Adrenal gland (tissue), 9 donors: ENCODE measurements at regions not wholly inside any gene's neighbourhood (a gene's known extent, or its start where the extent isn't known, plus 50 kb on each side); places are given as distances from the start of the nearest gene placed in this dataset.
"Not testable (repeated sequence)": the region's sequence is repeated elsewhere in the genome, so short reads cannot be mapped to it uniquely, and the experiment has no call there.

Source experiments
- DNase-seq, 7 donors: peaks; one replicate each; pipeline ENCODE4 v3.0.0-alpha.2; 2019 to 2020
- H3K27ac ChIP-seq, 5 donors: fragments of 200-600 bp; sonication (generic) in 4 of 5; 1 replicate in 3 of 5; 2 replicates in 2 of 5; pipeline versions ENCODE4 v1.5.1 to v1.8.0; 2016 to 2020; ENCODE audit warnings: mild to moderate bottlenecking in 1 of 5
- H3K27me3 ChIP-seq: fragments of 200-600 bp; 2 replicates; pipeline ENCODE4 v1.8.0; 2021
- H3K36me3 ChIP-seq, 2 donors: fragments of 200-600 bp; replicated peaks in 1 of 2; 1 replicate in 1 of 2; 2 replicates in 1 of 2; pipeline versions ENCODE4 v1.5.1 to v1.8.0; 2018 to 2022
- H3K4me1 ChIP-seq, 2 donors: fragments of 200-600 bp; replicated peaks in 1 of 2; 1 replicate in 1 of 2; 2 replicates in 1 of 2; pipeline versions ENCODE4 v1.5.1 to v1.8.0; 2018 to 2021
- H3K4me3 ChIP-seq, 4 donors: fragments of 200-600 bp; sonication (generic) in 3 of 4; one replicate each; pipeline ENCODE4 v1.5.1; 2016 to 2018
- H3K9me3 ChIP-seq, 3 donors: fragments of 200-600 bp; sonication (generic) in 1 of 3; replicated peaks in 1 of 3; 1 replicate in 2 of 3; 2 replicates in 1 of 3; pipeline versions ENCODE4 v1.5.1 to v1.8.0; 2016 to 2021
- POLR2A ChIP-seq, 2 donors: fragments of 450-650 bp; IDR thresholded peaks; one replicate each; pipeline ENCODE4 v1.6.1; 2017; ENCODE audit warnings: antibody characterized with exemption in 2 of 2, mild to moderate bottlenecking in 2 of 2, moderate library complexity in 1 of 2
- WGBS, 4 donors: extraction: QIAGEN DNeasy Blood & Tissue Kit in 2 of 4; methylation state at CpG; one replicate each; pipeline versions ENCODE4 v1.1.5 to v1.1.7; 2013 to 2017; 5-methylcytosine and 5-hydroxymethylcytosine counted together
- intact Hi-C, 2 donors: fragments of 100-400 bp; cut with DNase I; formaldehyde crosslinking; loops; one replicate each; pipeline versions ENCODE4 v1.14.1 to v1.15.0; 2022 to 2023
- TF ChIP-seq, protein P1 (sequence below), 6 experiments: fragments of 450-650 bp in 4 of 6; fragments of 200-600 bp in 2 of 6; sonication (generic) in 1 of 6; IDR thresholded peaks; 1 replicate in 5 of 6; 2 replicates in 1 of 6; pipeline versions ENCODE4 v1.5.1 to v1.8.0; 2016 to 2021; ENCODE audit warnings: antibody characterized with exemption in 6 of 6, mild to moderate bottlenecking in 2 of 6, moderate library complexity in 1 of 6
- donor health status: healthy with polysubstance abuse.
- donor health status: Bipolar disorder and iron deficiency.
- donor health status: DM: yes; HTN: yes; CAD: no.
- donor health status: DM: no; HTN: no; CAD: no.
- donor health status: DM: no; HTN: no; CAD: no.

DNA sequence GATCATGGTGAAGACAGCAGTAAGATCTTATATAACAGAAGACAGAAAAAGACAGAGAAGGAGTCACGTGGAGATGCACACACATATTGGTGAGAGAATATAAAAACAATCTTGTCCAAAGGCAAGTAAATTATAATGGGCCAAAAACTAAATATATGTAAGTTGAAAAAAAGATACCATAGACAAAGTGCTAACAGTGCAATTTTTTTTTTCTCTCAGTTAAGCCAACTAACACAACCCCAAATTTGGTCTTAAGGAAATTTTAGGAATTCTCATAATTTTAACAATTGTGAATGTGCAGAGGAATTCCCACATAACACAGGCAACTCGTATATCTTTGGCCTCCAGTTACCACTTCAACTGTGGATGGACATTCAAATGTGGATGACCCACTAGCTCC, 432.2 kb downstream of the SOX2 start:
- H3K4me1 ChIP-seq, result no peaks in the 10 kb centered on the region
- H3K36me3 ChIP-seq, result no peaks in the 10 kb centered on the region
- intact Hi-C loops, result no loop called here
- WGBS, 4 donors, result 49 to 61% (median 55%) methylated on average over 2 of the region's 2 CpGs
- H3K4me3 ChIP-seq, result no peak overlapping the region
- no peaks in the 10 kb centered on the region for H3K9me3 ChIP-seq
- H3K27me3 ChIP-seq, result no peaks in the 10 kb centered on the region
- no peak overlapping the region for H3K27ac ChIP-seq
- no peak for TF ChIP-seq POLR2A (IDR thresholded peaks at IDR 0.05)
- TF ChIP-seq, protein P1, sequence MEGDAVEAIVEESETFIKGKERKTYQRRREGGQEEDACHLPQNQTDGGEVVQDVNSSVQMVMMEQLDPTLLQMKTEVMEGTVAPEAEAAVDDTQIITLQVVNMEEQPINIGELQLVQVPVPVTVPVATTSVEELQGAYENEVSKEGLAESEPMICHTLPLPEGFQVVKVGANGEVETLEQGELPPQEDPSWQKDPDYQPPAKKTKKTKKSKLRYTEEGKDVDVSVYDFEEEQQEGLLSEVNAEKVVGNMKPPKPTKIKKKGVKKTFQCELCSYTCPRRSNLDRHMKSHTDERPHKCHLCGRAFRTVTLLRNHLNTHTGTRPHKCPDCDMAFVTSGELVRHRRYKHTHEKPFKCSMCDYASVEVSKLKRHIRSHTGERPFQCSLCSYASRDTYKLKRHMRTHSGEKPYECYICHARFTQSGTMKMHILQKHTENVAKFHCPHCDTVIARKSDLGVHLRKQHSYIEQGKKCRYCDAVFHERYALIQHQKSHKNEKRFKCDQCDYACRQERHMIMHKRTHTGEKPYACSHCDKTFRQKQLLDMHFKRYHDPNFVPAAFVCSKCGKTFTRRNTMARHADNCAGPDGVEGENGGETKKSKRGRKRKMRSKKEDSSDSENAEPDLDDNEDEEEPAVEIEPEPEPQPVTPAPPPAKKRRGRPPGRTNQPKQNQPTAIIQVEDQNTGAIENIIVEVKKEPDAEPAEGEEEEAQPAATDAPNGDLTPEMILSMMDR (IDR thresholded peaks at IDR 0.05), result no peak
- DNase-seq, result no peak

DNA sequence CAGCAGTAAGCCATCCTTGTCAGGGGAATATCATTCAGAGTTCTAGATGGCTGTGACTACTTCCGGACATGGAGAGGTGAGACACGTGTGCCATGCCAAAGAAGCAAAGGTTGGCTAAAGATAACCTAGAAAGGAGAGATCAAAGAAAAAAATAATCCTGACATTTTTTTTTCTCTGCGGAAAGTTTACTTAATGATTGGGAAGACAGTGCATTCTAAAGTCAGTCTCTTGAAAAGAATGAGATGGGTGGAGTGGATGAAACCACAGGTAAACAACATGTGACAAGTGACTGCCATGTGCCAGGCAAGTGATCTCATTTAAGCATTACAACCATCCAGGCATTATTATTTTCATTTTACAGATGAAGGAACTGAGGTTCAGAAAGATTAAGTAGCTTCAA, 436.6 kb downstream of the SOX2 start:
- intact Hi-C loops, result no loop called here
- no peaks in the 10 kb centered on the region for H3K36me3 ChIP-seq

GRCh38 chr3:182149594-182149993, 437.9 kb downstream of the SOX2 start:
- no peak for TF ChIP-seq POLR2A (IDR thresholded peaks at IDR 0.05)
- TF ChIP-seq, protein P1 (IDR thresholded peaks at IDR 0.05), result no peak

More for the DNA sequence above, 436.6 kb downstream of the SOX2 start:
- 69 to 81% (median 71%) methylated on average over 3 of the region's 3 CpGs for WGBS, 4 donors
- DNase-seq, result no peak
- TF ChIP-seq POLR2A (IDR thresholded peaks at IDR 0.05), result no peak
- TF ChIP-seq, protein P1 (IDR thresholded peaks at IDR 0.05), result no peak
- H3K9me3 ChIP-seq, result no peaks in the 10 kb centered on the region
- no peaks in the 10 kb centered on the region for H3K4me1 ChIP-seq
- H3K4me3 ChIP-seq, result no peak overlapping the region
- H3K27me3 ChIP-seq, result no peaks in the 10 kb centered on the region
- H3K27ac ChIP-seq, result no peak overlapping the region

DNA sequence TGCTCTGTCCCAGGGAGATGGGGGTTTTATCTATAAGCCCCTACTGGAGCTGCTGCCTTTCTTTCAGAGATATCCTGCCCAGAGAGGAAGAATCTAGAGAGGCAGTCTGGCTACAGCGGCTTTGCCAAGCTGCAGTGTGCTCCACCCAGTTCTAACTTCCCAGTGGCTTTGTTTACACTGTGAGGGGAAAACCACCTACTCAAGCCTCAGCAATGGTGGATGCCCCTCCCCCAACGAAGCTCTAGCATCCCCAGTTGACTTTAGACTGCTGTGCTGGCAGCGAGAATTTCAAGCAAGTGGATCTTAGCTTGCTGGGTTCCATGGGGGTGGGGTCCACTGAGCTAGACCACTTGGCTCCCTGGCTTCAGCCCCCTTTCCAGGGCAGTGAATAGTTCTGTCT, 444.6 kb downstream of the SOX2 start:
- intact Hi-C loops, H3K9me3 ChIP-seq, H3K27ac ChIP-seq, H3K27me3 ChIP-seq, H3K36me3 ChIP-seq, H3K4me1 ChIP-seq, H3K4me3 ChIP-seq, DNase-seq: not testable (repeated sequence)
- WGBS, 4 donors, result 62 to 100% (median 68%) methylated on average over 1 to 3 of the region's 3 CpGs

More at GRCh38 chr3:182149594-182149993, 437.9 kb downstream of the SOX2 start:
- no peak for DNase-seq
- no peaks in the 10 kb centered on the region for H3K27me3 ChIP-seq
- H3K27ac ChIP-seq, result no peak overlapping the region
- intact Hi-C loops, result no loop called here
- H3K4me3 ChIP-seq, result no peak overlapping the region
- H3K36me3 ChIP-seq, result no peaks in the 10 kb centered on the region
- H3K9me3 ChIP-seq, result no peaks in the 10 kb centered on the region
- H3K4me1 ChIP-seq, result no peaks in the 10 kb centered on the region
- WGBS, 4 donors, result 62 to 69% (median 67%) methylated on average over 3 of the region's 3 CpGs

GRCh38 chr3:182165234-182165633, 453.5 kb downstream of the SOX2 start:
- H3K27ac ChIP-seq, result no peak overlapping the region
- no peaks in the 10 kb centered on the region for H3K9me3 ChIP-seq
- no peak overlapping the region for H3K4me3 ChIP-seq
- DNase-seq, result no peak
- no peaks in the 10 kb centered on the region for H3K36me3 ChIP-seq
- no peak for TF ChIP-seq POLR2A (IDR thresholded peaks at IDR 0.05)
- TF ChIP-seq, protein P1 (IDR thresholded peaks at IDR 0.05), result no peak
- no peaks in the 10 kb centered on the region for H3K4me1 ChIP-seq
- WGBS, 4 donors, result 42 to 71% (median 60%) methylated on average over 3 to 4 of the region's 4 CpGs
- H3K27me3 ChIP-seq, result no peaks in the 10 kb centered on the region
- intact Hi-C loops, result no loop called here
